SKM-1 treated with dmso at 0.1 percent for 144 hours (cell line): ENCODE measurements at regions not wholly inside any gene's neighbourhood (a gene's known extent, or its start where the extent isn't known, plus 50 kb on each side); places are given as distances from the start of the nearest gene placed in this dataset.

Experiments
- DNase-seq: peaks from one replicate; lab custom pipeline; 2025; ENCODE audit not compliant: unreplicated experiment; lab: John Stamatoyannopoulos, UW

- no peak for DNase-seq
These were observed 77.4 kb upstream of the RET start for GRCh38 chr10:42999385-43000020.

GRCh38 chr10:43000021-43000411, 76.9 kb upstream of the RET start:
- no peak for DNase-seq

- DNase-seq, result no peak
These were observed 76.0 kb upstream of the RET start for GRCh38 chr10:43000651-43001426.

GRCh38 chr10:43001427-43001795, 75.5 kb upstream of the RET start:
- no peak for DNase-seq

GRCh38 chr10:43002596-43002995, 74.3 kb upstream of the RET start:
- no peak for DNase-seq

- DNase-seq, result no peak
These were observed 70.4 kb upstream of the RET start for GRCh38 chr10:43006490-43006889.

- no peak for DNase-seq
These were observed 64.3 kb upstream of the RET start for GRCh38 chr10:43012578-43012977.

- DNase-seq, result no peak
These were observed 63.8 kb upstream of the RET start for GRCh38 chr10:43013065-43013464.

- DNase-seq, result no peak
These were observed 52.3 kb upstream of the RET start for GRCh38 chr10:43024524-43024923.

- DNase-seq, result no peak
These were observed 51.7 kb upstream of the RET start for GRCh38 chr10:43024942-43025700.

- DNase-seq, result no peak
These were observed 50.6 kb upstream of the RET start for GRCh38 chr10:43026039-43026973.
